Activated CD4-positive, alpha-beta memory T cell treated with anti-CD3 and anti-CD28 coated beads, Interleukin-2, amount 10 ng/mL, durations not matched to agents 7 days and 5 days (primary cell): ENCODE measurements at regions not wholly inside any gene's neighbourhood (a gene's known extent, or its start where the extent isn't known, plus 50 kb on each side); places are given as distances from the start of the nearest gene placed in this dataset.
"Not testable (repeated sequence)": the region's sequence is repeated elsewhere in the genome, so short reads cannot be mapped to it uniquely, and the experiment has no call there.

Experiments used
- CTCF ChIA-PET: fragments of 350-600 bp; sonication (Branson Sonifier 250); formaldehyde crosslinking; loops from one replicate; lab custom pipeline; 2021; ENCODE audit warnings: antibody characterized with exemption, inconsistent platforms; lab: Charles Lee
- POLR2A ChIA-PET: fragments of 350-600 bp; sonication (Branson Sonifier 250); formaldehyde crosslinking; loops from one replicate; lab custom pipeline; 2021; ENCODE audit warnings: antibody characterized with exemption; lab: Charles Lee
- DNase-seq: peaks from one replicate; pipeline ENCODE4 v3.0.0-alpha.2; 2020
- H3K27ac Mint-ChIP-seq: one replicate; pipeline ENCODE4 v1.8.0; 2021; ENCODE audit warnings: mild to moderate bottlenecking, mixed read lengths
- H3K27me3 Mint-ChIP-seq: one replicate; pipeline ENCODE4 v1.8.0; 2021; ENCODE audit warnings: mixed read lengths
- H3K36me3 Mint-ChIP-seq: one replicate; pipeline ENCODE4 v1.8.0; 2021; ENCODE audit warnings: low read depth, mixed read lengths
- H3K4me1 Mint-ChIP-seq: one replicate; pipeline ENCODE4 v1.8.0; 2021; ENCODE audit warnings: mixed read lengths
- H3K4me3 Mint-ChIP-seq: one replicate; pipeline ENCODE4 v1.8.0; 2021; ENCODE audit warnings: mild to moderate bottlenecking, mixed read lengths
- H3K9me3 Mint-ChIP-seq: one replicate; pipeline ENCODE4 v1.8.0; 2021; ENCODE audit warnings: mixed read lengths

- Mint-ChIP-seq H3K9me3 (peaks cover 49% of the 10 kb centered on the region), H3K36me3 (no peaks in the 10 kb centered on the region), H3K27me3 (no peaks in the 10 kb centered on the region), H3K4me3 (no peak overlapping the region), H3K4me1 (no peaks in the 10 kb centered on the region), H3K27ac (no peak overlapping the region)
- ChIA-PET POLR2A (no interaction called here), CTCF (no interaction called here)
- DNase-seq, result no peak
Measured at GRCh38 chr7:68206946-68207485, 1210.4 kb downstream of the TYW1 start.

DNA sequence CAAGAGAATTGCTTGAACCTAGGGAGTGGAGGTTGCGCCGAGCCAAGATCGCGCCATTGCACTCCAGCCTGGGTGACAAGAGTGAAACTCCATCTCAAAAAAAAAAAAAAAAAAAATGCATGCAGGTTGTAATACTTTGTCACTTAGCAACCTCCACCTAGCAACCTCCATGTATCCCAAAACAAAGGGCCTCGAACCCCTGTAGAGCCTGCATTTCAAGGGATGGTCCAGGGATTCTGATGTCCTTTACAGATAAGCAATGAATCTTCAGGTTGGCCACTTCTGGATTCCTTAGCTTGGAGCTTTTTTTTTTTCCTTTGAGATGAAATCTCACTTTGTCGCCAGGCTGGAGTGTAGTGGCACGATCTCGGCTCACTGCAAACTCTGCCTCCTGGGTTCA lies 1211.0 kb downstream of the TYW1 start:
- H3K27me3 Mint-ChIP-seq, result no peaks in the 10 kb centered on the region
- H3K36me3 Mint-ChIP-seq, result no peaks in the 10 kb centered on the region
- CTCF ChIA-PET, result no interaction called here

GRCh38 chr7:68209486-68209885 lies 1212.9 kb downstream of the TYW1 start:
- POLR2A ChIA-PET, result no interaction called here
- H3K9me3 Mint-ChIP-seq, result peaks cover 40% of the 10 kb centered on the region
- no peaks in the 10 kb centered on the region for H3K4me1 Mint-ChIP-seq
- H3K36me3 Mint-ChIP-seq, result no peaks in the 10 kb centered on the region
- H3K27me3 Mint-ChIP-seq, result no peaks in the 10 kb centered on the region
- CTCF ChIA-PET, result no interaction called here
- no peak overlapping the region for H3K27ac Mint-ChIP-seq
- no peak overlapping the region for H3K4me3 Mint-ChIP-seq
- DNase-seq, result no peak

More for the DNA sequence above, 1211.0 kb downstream of the TYW1 start:
- DNase-seq, result no peak
- Mint-ChIP-seq H3K4me3 (no peak overlapping the region), H3K9me3 (peaks cover 46% of the 10 kb centered on the region), H3K27ac (no peak overlapping the region), H3K4me1 (no peaks in the 10 kb centered on the region)
- POLR2A ChIA-PET, result no interaction called here

DNA sequence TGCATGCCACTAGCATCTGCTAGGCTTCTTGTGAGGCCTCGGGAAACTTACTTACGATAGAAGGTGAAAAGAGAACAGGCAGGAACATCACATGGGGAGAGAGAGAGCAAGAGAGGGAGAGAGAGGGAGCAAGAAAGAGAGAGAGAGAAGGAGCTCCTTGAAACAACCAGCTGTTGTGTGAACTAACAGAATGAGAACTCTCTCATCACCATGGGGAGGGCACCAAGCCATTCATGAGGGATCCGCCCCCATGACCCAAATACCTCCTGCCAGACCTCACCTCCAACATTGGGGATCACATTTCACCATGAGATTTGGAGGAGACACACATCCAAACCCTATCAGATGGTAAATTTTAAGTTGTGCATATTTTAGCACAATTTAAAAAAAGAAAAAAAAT lies 1217.2 kb downstream of the TYW1 start:
- H3K27me3 Mint-ChIP-seq, result no peaks in the 10 kb centered on the region
- ChIA-PET POLR2A (no interaction called here), CTCF (no interaction called here)
- no peaks in the 10 kb centered on the region for H3K4me1 Mint-ChIP-seq
- H3K27ac Mint-ChIP-seq, result no peak overlapping the region
- H3K4me3 Mint-ChIP-seq, result no peak overlapping the region
- peaks cover 30% of the 10 kb centered on the region for H3K9me3 Mint-ChIP-seq
- no peaks in the 10 kb centered on the region for H3K36me3 Mint-ChIP-seq
- no peak for DNase-seq

DNA sequence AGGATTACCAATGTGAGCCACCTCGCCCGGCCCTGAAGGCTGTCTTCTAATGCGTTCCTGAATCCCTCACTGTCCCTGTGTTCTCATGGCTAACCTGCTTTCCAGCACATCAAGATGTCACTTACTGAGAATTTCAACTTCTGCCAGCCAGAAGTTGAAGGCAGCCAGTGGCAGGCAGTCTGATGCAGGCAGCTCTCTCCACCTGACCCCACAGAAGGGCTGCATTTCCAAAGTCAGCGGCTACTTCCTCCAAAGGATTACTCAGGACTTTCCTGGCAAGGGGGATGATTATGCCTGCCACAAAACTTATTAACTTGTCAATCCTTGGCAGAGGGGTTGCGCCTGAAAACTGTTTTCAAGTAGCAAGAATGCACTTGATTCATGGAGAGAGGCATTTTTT lies 1219.4 kb downstream of the TYW1 start:
- H3K27ac Mint-ChIP-seq, result no peak overlapping the region
- peaks cover 21% of the 10 kb centered on the region for H3K9me3 Mint-ChIP-seq
- ChIA-PET CTCF (no interaction called here), POLR2A (no interaction called here)
- DNase-seq, result no peak
- H3K36me3 Mint-ChIP-seq, result no peaks in the 10 kb centered on the region
- H3K27me3 Mint-ChIP-seq, result no peaks in the 10 kb centered on the region
- H3K4me3 Mint-ChIP-seq, result no peak overlapping the region
- H3K4me1 Mint-ChIP-seq, result no peaks in the 10 kb centered on the region

- H3K4me3 Mint-ChIP-seq, result no peak overlapping the region
- H3K4me1 Mint-ChIP-seq, result no peaks in the 10 kb centered on the region
- no peaks in the 10 kb centered on the region for H3K27me3 Mint-ChIP-seq
- CTCF ChIA-PET, result no interaction called here
- POLR2A ChIA-PET, result no interaction called here
- H3K36me3 Mint-ChIP-seq, result no peaks in the 10 kb centered on the region
- DNase-seq, result no peak
- no peak overlapping the region for H3K27ac Mint-ChIP-seq
- H3K9me3 Mint-ChIP-seq, result peaks cover 18% of the 10 kb centered on the region
Measured at GRCh38 chr7:68217426-68217825, 1220.8 kb downstream of the TYW1 start.

GRCh38 chr7:68218461-68218860 lies 1221.8 kb downstream of the TYW1 start:
- no peaks in the 10 kb centered on the region for H3K27me3 Mint-ChIP-seq
- peaks cover 21% of the 10 kb centered on the region for H3K9me3 Mint-ChIP-seq
- no peaks in the 10 kb centered on the region for H3K4me1 Mint-ChIP-seq
- no peak overlapping the region for H3K4me3 Mint-ChIP-seq
- no peak for DNase-seq
- H3K36me3 Mint-ChIP-seq, result no peaks in the 10 kb centered on the region
- ChIA-PET POLR2A (no interaction called here), CTCF (no interaction called here)
- no peak overlapping the region for H3K27ac Mint-ChIP-seq

- no peaks in the 10 kb centered on the region for H3K27me3 Mint-ChIP-seq
- no peaks in the 10 kb centered on the region for H3K36me3 Mint-ChIP-seq
- peaks cover 28% of the 10 kb centered on the region for H3K9me3 Mint-ChIP-seq
- DNase-seq, result no peak
- no peak overlapping the region for H3K4me3 Mint-ChIP-seq
- no peaks in the 10 kb centered on the region for H3K4me1 Mint-ChIP-seq
- POLR2A ChIA-PET, result no interaction called here
- no peak overlapping the region for H3K27ac Mint-ChIP-seq
- CTCF ChIA-PET, result no interaction called here
Measured at GRCh38 chr7:68222311-68222710, 1225.7 kb downstream of the TYW1 start.

GRCh38 chr7:68224041-68224741 lies 1227.6 kb downstream of the TYW1 start:
- ChIA-PET POLR2A (no interaction called here), CTCF (no interaction called here)
- Mint-ChIP-seq H3K9me3 (peaks cover 21% of the 10 kb centered on the region), H3K4me1 (no peaks in the 10 kb centered on the region), H3K27ac (no peak overlapping the region), H3K4me3 (no peak overlapping the region), H3K27me3 (no peaks in the 10 kb centered on the region), H3K36me3 (no peaks in the 10 kb centered on the region)
- no peak for DNase-seq

GRCh38 chr7:68231011-68231410 lies 1234.4 kb downstream of the TYW1 start:
- H3K4me1 Mint-ChIP-seq, CTCF ChIA-PET, H3K4me3 Mint-ChIP-seq, H3K27ac Mint-ChIP-seq, H3K36me3 Mint-ChIP-seq, POLR2A ChIA-PET, H3K27me3 Mint-ChIP-seq, DNase-seq: not testable (repeated sequence)
- peaks cover 22% of the 10 kb centered on the region for H3K9me3 Mint-ChIP-seq

GRCh38 chr7:68235937-68236336 lies 1239.3 kb downstream of the TYW1 start:
- Mint-ChIP-seq H3K4me3 (no peak overlapping the region), H3K4me1 (no peaks in the 10 kb centered on the region), H3K27me3 (no peaks in the 10 kb centered on the region), H3K27ac (no peak overlapping the region), H3K9me3 (peaks cover 39% of the 10 kb centered on the region), H3K36me3 (no peaks in the 10 kb centered on the region)
- POLR2A ChIA-PET, result no interaction called here
- no peak for DNase-seq
- CTCF ChIA-PET, result no interaction called here

DNA sequence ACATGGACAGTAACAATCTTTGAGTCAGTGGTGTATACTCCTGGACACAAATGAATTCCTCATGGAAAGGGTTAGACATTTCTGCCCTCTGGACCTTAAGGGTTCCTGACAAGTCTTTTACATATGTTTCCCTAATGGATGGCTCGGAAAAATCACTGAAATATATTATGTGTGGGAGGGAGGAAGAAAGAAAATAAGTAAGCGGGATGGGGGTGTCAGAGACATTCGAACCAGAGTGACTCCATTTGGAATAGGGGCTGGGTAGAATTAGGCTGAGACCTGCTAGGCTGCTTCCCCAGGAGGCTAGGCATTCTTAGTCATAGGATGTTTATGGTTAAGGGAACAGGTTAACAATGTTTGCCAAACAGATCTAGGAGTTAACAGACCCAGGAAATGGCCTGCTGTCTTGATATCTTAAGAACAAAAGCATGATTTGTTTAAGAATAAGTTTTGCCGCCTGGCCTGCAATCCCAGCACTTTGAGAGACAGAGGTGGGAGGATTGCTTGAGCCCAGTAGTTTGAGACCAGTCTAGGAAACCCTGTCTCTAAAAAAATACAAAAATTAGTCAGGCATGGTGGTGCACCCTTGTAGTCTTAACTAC lies 1241.7 kb downstream of the TYW1 start:
- no peak for DNase-seq
- no peaks in the 10 kb centered on the region for H3K36me3 Mint-ChIP-seq
- ChIA-PET POLR2A (no interaction called here), CTCF (no interaction called here)
- no peak overlapping the region for H3K4me3 Mint-ChIP-seq
- no peaks in the 10 kb centered on the region for H3K4me1 Mint-ChIP-seq
- peaks cover 33% of the 10 kb centered on the region for H3K9me3 Mint-ChIP-seq
- no peaks in the 10 kb centered on the region for H3K27me3 Mint-ChIP-seq
- no peak overlapping the region for H3K27ac Mint-ChIP-seq

DNA sequence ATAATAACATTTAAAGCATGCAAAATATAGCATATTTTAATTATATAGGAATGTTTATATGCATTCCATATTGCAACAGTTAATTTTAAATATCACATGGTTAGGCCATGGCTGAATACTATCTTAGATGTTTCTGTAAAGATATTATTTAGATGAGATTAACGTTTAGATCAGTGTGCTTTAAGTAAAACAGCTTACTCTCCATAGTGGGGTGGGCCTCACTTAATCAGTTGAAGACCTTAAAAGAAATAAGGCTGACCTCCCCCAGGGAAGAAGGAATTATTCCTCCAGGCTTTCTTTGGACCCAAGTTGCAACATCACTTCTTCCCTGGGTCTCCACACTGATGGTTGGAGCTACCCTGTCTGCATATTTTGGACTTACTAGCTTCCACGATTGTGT lies 1246.5 kb downstream of the TYW1 start:
- peaks cover 24% of the 10 kb centered on the region for H3K9me3 Mint-ChIP-seq
- ChIA-PET POLR2A (no interaction called here), CTCF (no interaction called here)
- H3K4me3 Mint-ChIP-seq, result no peak overlapping the region
- H3K27me3 Mint-ChIP-seq, result no peaks in the 10 kb centered on the region
- no peak for DNase-seq
- no peak overlapping the region for H3K27ac Mint-ChIP-seq
- no peaks in the 10 kb centered on the region for H3K4me1 Mint-ChIP-seq
- H3K36me3 Mint-ChIP-seq, result no peaks in the 10 kb centered on the region

GRCh38 chr7:68244389-68244788 lies 1247.8 kb downstream of the TYW1 start:
- peaks cover 2% of the 10 kb centered on the region for H3K36me3 Mint-ChIP-seq
- no peaks in the 10 kb centered on the region for H3K27me3 Mint-ChIP-seq
- CTCF ChIA-PET, result no interaction called here
- no peak for DNase-seq
- peaks cover 25% of the 10 kb centered on the region for H3K9me3 Mint-ChIP-seq
- H3K4me1 Mint-ChIP-seq, result no peaks in the 10 kb centered on the region
- H3K27ac Mint-ChIP-seq, result no peak overlapping the region
- no peak overlapping the region for H3K4me3 Mint-ChIP-seq
- POLR2A ChIA-PET, result no interaction called here
